ENCODE measurements at regions not wholly inside any gene's neighbourhood (a gene's known extent, or its start where the extent isn't known, plus 50 kb on each side); places are given as distances from the start of the nearest gene placed in this dataset.

- no peak for DNase-seq
Observed at GRCh38 chr10:128499956-128500355, 373.7 kb upstream of the MKI67 start.

GRCh38 chr10:128500642-128501041 lies 374.4 kb upstream of the MKI67 start:
- DNase-seq, result no peak

GRCh38 chr10:128505346-128505745 lies 379.1 kb upstream of the MKI67 start:
- DNase-seq, result no peak

- no peak for DNase-seq
Observed at GRCh38 chr10:128506423-128506822, 380.2 kb upstream of the MKI67 start.

- no peak for DNase-seq
Observed at GRCh38 chr10:128507066-128507465, 380.8 kb upstream of the MKI67 start.

GRCh38 chr10:128511284-128511683 lies 385.1 kb upstream of the MKI67 start:
- DNase-seq, result no peak

- DNase-seq, result no peak
Observed at GRCh38 chr10:128512767-128513166, 386.5 kb upstream of the MKI67 start.

GRCh38 chr10:128514536-128514935 lies 388.3 kb upstream of the MKI67 start:
- DNase-seq, result no peak

GRCh38 chr10:128516180-128516579 lies 390.0 kb upstream of the MKI67 start:
- no peak for DNase-seq

GRCh38 chr10:128517167-128517566 lies 390.9 kb upstream of the MKI67 start:
- DNase-seq, result no peak

GRCh38 chr10:128518000-128518399 lies 391.8 kb upstream of the MKI67 start:
- no peak for DNase-seq

GRCh38 chr10:128519581-128519980 lies 393.4 kb upstream of the MKI67 start:
- DNase-seq, result no peak

- no peak for DNase-seq
Observed at GRCh38 chr10:128520211-128520815, 394.1 kb upstream of the MKI67 start.

GRCh38 chr10:128522551-128523308 lies 396.5 kb upstream of the MKI67 start:
- DNase-seq, result no peak

GRCh38 chr10:128525444-128525843 lies 399.2 kb upstream of the MKI67 start:
- no peak for DNase-seq

- no peak for DNase-seq
Observed at GRCh38 chr10:128525936-128526335, 399.7 kb upstream of the MKI67 start.

- no peak for DNase-seq
Observed at GRCh38 chr10:128526791-128527375, 400.7 kb upstream of the MKI67 start.

GRCh38 chr10:128527711-128528110 lies 401.5 kb upstream of the MKI67 start:
- DNase-seq, result no peak

- no peak for DNase-seq
Observed at GRCh38 chr10:128528167-128528566, 401.9 kb upstream of the MKI67 start.

GRCh38 chr10:128528781-128529180 lies 402.6 kb upstream of the MKI67 start:
- no peak for DNase-seq

- DNase-seq, result no peak
Observed at GRCh38 chr10:128529225-128529624, 403.0 kb upstream of the MKI67 start.

- DNase-seq, result no peak
Observed at GRCh38 chr10:128530301-128530700, 404.1 kb upstream of the MKI67 start.

- DNase-seq, result no peak
Observed at GRCh38 chr10:128530946-128531345, 404.7 kb upstream of the MKI67 start.

GRCh38 chr10:128534686-128535085 lies 408.5 kb upstream of the MKI67 start:
- DNase-seq, result no peak
